HG03354 (cell line): ENCODE measurements at regions not wholly inside any gene's neighbourhood (a gene's known extent, or its start where the extent isn't known, plus 50 kb on each side); places are given as distances from the start of the nearest gene placed in this dataset.
"Not testable (repeated sequence)": the region's sequence is repeated elsewhere in the genome, so short reads cannot be mapped to it uniquely, and the experiment has no call there.

Experiments used
- ATAC-seq: cut with Tn5 transposase; IDR thresholded peaks from one replicate; pipeline ENCODE4 v1.9.1; 2021; ENCODE audit warnings: mild to moderate bottlenecking; ENCODE audit not compliant: unreplicated experiment, poor library complexity, severe bottlenecking

- ATAC-seq, result no peak
Measured at GRCh38 chr12:30578426-30578825, 117.2 kb downstream of the IPO8 start.

GRCh38 chr12:30573145-30573544, 122.5 kb downstream of the IPO8 start:
- no peak for ATAC-seq

- ATAC-seq, result no peak
Measured at GRCh38 chr12:30570211-30570890, 125.3 kb downstream of the IPO8 start.

- ATAC-seq, result no peak
Measured at GRCh38 chr12:30569426-30569825, 126.2 kb downstream of the IPO8 start.

GRCh38 chr12:30568453-30568852, 127.2 kb downstream of the IPO8 start:
- ATAC-seq, result no peak

GRCh38 chr12:30567082-30567481, 128.6 kb downstream of the IPO8 start:
- no peak for ATAC-seq

GRCh38 chr12:30564394-30564793, 131.3 kb downstream of the IPO8 start:
- ATAC-seq, result no peak

GRCh38 chr12:30548203-30548602, 147.5 kb downstream of the IPO8 start:
- no peak for ATAC-seq

GRCh38 chr12:30546121-30546520, 149.5 kb downstream of the IPO8 start:
- no peak for ATAC-seq

GRCh38 chr12:30544704-30545103, 151.0 kb downstream of the IPO8 start:
- not testable (repeated sequence) for ATAC-seq

- no peak for ATAC-seq
Measured at GRCh38 chr12:30537228-30537627, 158.4 kb downstream of the IPO8 start.

GRCh38 chr12:30533558-30534265, 162.0 kb downstream of the IPO8 start:
- ATAC-seq, result no peak

- ATAC-seq, result no peak
Measured at GRCh38 chr12:30531731-30532678, 163.7 kb downstream of the IPO8 start.

GRCh38 chr12:30529489-30530269, 166.0 kb downstream of the IPO8 start:
- no peak for ATAC-seq

- no peak for ATAC-seq
Measured at GRCh38 chr12:30525171-30525570, 170.5 kb downstream of the IPO8 start.

GRCh38 chr12:30520285-30520684, 175.4 kb downstream of the IPO8 start:
- not testable (repeated sequence) for ATAC-seq

- ATAC-seq, result no peak
Measured at GRCh38 chr12:30519535-30519934, 176.1 kb downstream of the IPO8 start.

- no peak for ATAC-seq
Measured at GRCh38 chr12:30517320-30517719, 178.3 kb downstream of the IPO8 start.

GRCh38 chr12:30515351-30515750, 180.3 kb downstream of the IPO8 start:
- ATAC-seq, result no peak

- ATAC-seq, result no peak
Measured at GRCh38 chr12:30514666-30515065, 181.0 kb downstream of the IPO8 start.
